Thoracic aorta (tissue), 2 donors: ENCODE measurements at regions not wholly inside any gene's neighbourhood (a gene's known extent, or its start where the extent isn't known, plus 50 kb on each side); places are given as distances from the start of the nearest gene placed in this dataset.

ENCODE experiments used
- ATAC-seq: fragments of 150-250 bp; one replicate; pipeline ENCODE4 v1.8.0; 2017; ENCODE audit warnings: low read depth; ENCODE audit not compliant: insufficient number of reproducible peaks, low FRiP score
- DNase-seq: peaks from one replicate; pipeline ENCODE4 v3.0.0-alpha.2; 2020; ENCODE audit warnings: low spot score
- H3K27ac ChIP-seq, 2 donors: fragments of 200-600 bp; sonication (generic); 1 replicate in 1 of 2; 2 replicates in 1 of 2; pipeline ENCODE4 v1.5.1; 2016; ENCODE audit warnings: mild to moderate bottlenecking in 2 of 2, moderate library complexity in 2 of 2
- H3K27me3 ChIP-seq: fragments of 200-600 bp; sonication (generic); replicated peaks from 2 replicates; pipeline ENCODE4 v1.6.0; 2016; ENCODE audit warnings: mild to moderate bottlenecking; ENCODE audit not compliant: insufficient read depth
- H3K36me3 ChIP-seq: fragments of 200-600 bp; sonication (generic); one replicate; pipeline ENCODE4 v1.5.1; 2016
- H3K4me1 ChIP-seq, 2 donors: fragments of 200-600 bp; sonication (generic); 1 replicate in 1 of 2; 2 replicates in 1 of 2; pipeline versions ENCODE4 v1.5.1 to v1.6.0; 2016; ENCODE audit warnings: low read depth in 2 of 2, mild to moderate bottlenecking in 1 of 2; ENCODE audit not compliant: control insufficient read depth in 1 of 2
- H3K4me3 ChIP-seq: fragments of 200-600 bp; sonication (generic); 2 replicates; pipeline ENCODE4 v1.5.1; 2016; ENCODE audit warnings: mild to moderate bottlenecking
- H3K9me3 ChIP-seq: fragments of 200-600 bp; sonication (generic); 2 replicates; pipeline ENCODE4 v1.5.1; 2016
- CTCF ChIP-seq: fragments of 200-600 bp; sonication (generic); IDR thresholded peaks from one replicate; pipeline ENCODE4 v1.5.1; 2019; ENCODE audit warnings: antibody characterized with exemption

- H3K27ac ChIP-seq: peak overlapping the region; percentile 40 to 57
- H3K9me3 ChIP-seq: no peaks in the 10 kb centered on the region
- no peaks in the 10 kb centered on the region for H3K27me3 ChIP-seq
- H3K36me3 ChIP-seq: no peaks in the 10 kb centered on the region
- no peak for TF ChIP-seq CTCF
- peaks cover 23 to 35% of the 10 kb centered on the region in 2 donors for H3K4me1 ChIP-seq
- ATAC-seq: peak; percentile 61
- no peak overlapping the region for H3K4me3 ChIP-seq
- DNase-seq: no peak
Measured at GRCh38 chr7:16967300-16967811, 85.6 kb upstream of the AGR3 start.

GRCh38 chr7:16970732-16971482, 89.1 kb upstream of the AGR3 start:
- Histone ChIP-seq H3K27ac (no peak overlapping the region), H3K9me3 (no peaks in the 10 kb centered on the region), H3K36me3 (no peaks in the 10 kb centered on the region), H3K4me3 (no peak overlapping the region), H3K27me3 (no peaks in the 10 kb centered on the region), H3K4me1 (peaks cover 20 to 26% of the 10 kb centered on the region in 2 donors)
- TF ChIP-seq CTCF: no peak
- ATAC-seq (no peak), DNase-seq (no peak)

- no peaks in the 10 kb centered on the region for H3K27me3 ChIP-seq
- ATAC-seq: no peak
- DNase-seq: no peak
- no peak overlapping the region for H3K27ac ChIP-seq
- no peaks in the 10 kb centered on the region for H3K9me3 ChIP-seq
- H3K4me3 ChIP-seq: no peak overlapping the region
- peaks cover 0 to 11% of the 10 kb centered on the region in 2 donors for H3K4me1 ChIP-seq
- no peaks in the 10 kb centered on the region for H3K36me3 ChIP-seq
- TF ChIP-seq CTCF: no peak
Measured at GRCh38 chr7:16975712-16976111, 93.9 kb upstream of the AGR3 start.

GRCh38 chr7:16978358-16979244, 96.8 kb upstream of the AGR3 start:
- Histone ChIP-seq H3K27ac (no peak overlapping the region), H3K27me3 (no peaks in the 10 kb centered on the region), H3K4me3 (no peak overlapping the region), H3K4me1 (peaks cover 0 to 15% of the 10 kb centered on the region in 2 donors), H3K9me3 (no peaks in the 10 kb centered on the region), H3K36me3 (no peaks in the 10 kb centered on the region)
- no peak for TF ChIP-seq CTCF
- ATAC-seq (no peak), DNase-seq (no peak)

GRCh38 chr7:16980539-16980938, 98.8 kb upstream of the AGR3 start:
- DNase-seq (no peak), ATAC-seq (no peak)
- TF ChIP-seq CTCF: no peak

More at GRCh38 chr7:16980539-16980938, 98.8 kb upstream of the AGR3 start:
- Histone ChIP-seq H3K9me3 (no peaks in the 10 kb centered on the region), H3K36me3 (no peaks in the 10 kb centered on the region), H3K4me3 (no peak overlapping the region), H3K4me1 (peaks cover 0 to 15% of the 10 kb centered on the region in 2 donors), H3K27me3 (no peaks in the 10 kb centered on the region), H3K27ac (no peak overlapping the region)
